Memory B cell (primary cell): ENCODE measurements at regions not wholly inside any gene's neighbourhood (a gene's known extent, or its start where the extent isn't known, plus 50 kb on each side); places are given as distances from the start of the nearest gene placed in this dataset.

Source experiments
- ATAC-seq: fragments of 150-1000 bp; cut with Tn5 transposase; 2 replicates; pipeline ENCODE4 v1.10.0; 2021; ENCODE audit warnings: low read depth, mild to moderate bottlenecking, moderate library complexity
- DNase-seq, 2 donors: peaks; one replicate each; pipeline ENCODE4 v3.0.0; 2022; ENCODE audit warnings: low spot score in 2 of 2
- H3K27ac Mint-ChIP-seq: one replicate; pipeline ENCODE4 v1.8.0; 2022; ENCODE audit warnings: mild to moderate bottlenecking, moderate library complexity, mixed read lengths
- H3K27me3 Mint-ChIP-seq: one replicate; pipeline ENCODE4 v1.8.0; 2022; ENCODE audit warnings: mixed read lengths
- H3K36me3 Mint-ChIP-seq: one replicate; pipeline ENCODE4 v1.8.0; 2022; ENCODE audit warnings: mild to moderate bottlenecking, mixed read lengths
- H3K4me1 Mint-ChIP-seq: one replicate; pipeline ENCODE4 v1.8.0; 2022; ENCODE audit warnings: mixed read lengths
- H3K4me3 Mint-ChIP-seq: one replicate; pipeline ENCODE4 v1.8.0; 2022; ENCODE audit warnings: mild to moderate bottlenecking, moderate library complexity, mixed read lengths
- H3K9me3 Mint-ChIP-seq: one replicate; pipeline ENCODE4 v1.8.0; 2022; ENCODE audit warnings: mixed read lengths

DNA sequence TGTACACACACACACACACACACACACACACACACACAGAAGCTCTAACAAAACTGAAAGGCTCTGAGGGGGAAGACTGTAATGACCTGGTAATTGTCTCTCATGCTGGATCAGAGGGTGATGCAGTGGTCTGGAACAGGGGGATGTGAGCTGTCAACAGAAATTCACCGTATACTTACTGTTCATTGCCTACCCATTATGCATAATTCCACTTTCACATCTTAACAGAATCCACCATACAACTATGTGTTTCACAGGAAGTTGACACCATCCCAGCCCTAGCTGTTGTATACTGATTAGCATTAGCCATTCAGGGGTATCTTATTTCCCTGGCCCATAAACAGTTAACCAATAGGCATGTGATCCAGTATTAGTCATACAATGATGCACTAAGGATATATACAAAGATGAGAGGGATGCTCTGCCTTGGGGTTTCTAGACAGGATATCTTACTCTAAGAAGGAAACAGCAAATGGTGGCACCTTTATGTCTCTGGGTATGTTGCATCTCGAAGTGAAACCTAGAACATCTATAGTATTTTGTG, 396.5 kb upstream of the BRINP1 start:
- H3K4me3 Mint-ChIP-seq = no peak overlapping the region
- H3K27me3 Mint-ChIP-seq = no peaks in the 10 kb centered on the region
- no peaks in the 10 kb centered on the region for H3K9me3 Mint-ChIP-seq
- H3K27ac Mint-ChIP-seq = no peak overlapping the region
- H3K4me1 Mint-ChIP-seq = peaks cover 21% of the 10 kb centered on the region
- ATAC-seq = no peak
- no peak for DNase-seq
- H3K36me3 Mint-ChIP-seq = no peaks in the 10 kb centered on the region

DNA sequence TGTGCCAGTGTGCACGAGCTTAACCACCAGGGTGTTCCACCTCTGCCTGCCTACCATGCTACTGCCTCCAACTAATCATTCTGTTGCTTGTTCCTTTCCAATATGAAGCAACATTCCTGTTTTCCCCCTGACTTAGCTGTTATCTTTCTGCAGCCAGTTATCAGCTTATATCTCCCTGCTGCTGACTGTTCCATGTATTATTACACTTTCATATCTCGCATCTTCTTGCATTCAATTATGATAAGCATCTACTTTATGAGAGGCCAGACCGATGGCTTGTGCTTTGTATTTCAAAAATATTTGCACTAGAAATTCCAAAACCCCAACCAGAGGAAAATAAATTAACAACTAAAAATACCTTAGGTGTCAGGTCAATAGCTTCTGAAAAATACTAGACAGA, 394.0 kb upstream of the BRINP1 start:
- DNase-seq = no peak
- Mint-ChIP-seq H3K9me3 (no peaks in the 10 kb centered on the region), H3K4me1 (peaks cover 21% of the 10 kb centered on the region), H3K4me3 (no peak overlapping the region), H3K27ac (no peak overlapping the region), H3K36me3 (peaks cover 2% of the 10 kb centered on the region), H3K27me3 (peaks cover 3% of the 10 kb centered on the region)
- ATAC-seq = no peak

DNA sequence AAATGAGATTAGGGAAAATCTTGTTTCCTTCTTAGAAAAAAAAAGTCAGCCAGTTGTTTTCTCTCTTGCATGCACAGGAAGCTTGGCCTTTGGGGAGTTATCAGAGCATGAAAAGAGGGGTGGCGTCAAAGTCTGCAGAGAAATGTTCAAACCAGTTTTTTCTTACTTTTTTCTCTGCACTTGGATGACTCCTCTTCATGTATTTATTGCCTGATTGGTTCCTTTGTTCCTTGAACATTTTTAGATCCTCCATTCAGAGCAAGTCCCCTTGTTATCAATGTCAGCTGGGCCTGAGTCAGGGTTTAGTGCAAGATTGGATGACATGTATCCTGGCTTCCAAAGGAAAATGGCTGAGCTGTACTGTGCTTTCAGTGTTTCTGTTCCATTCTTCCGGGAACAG, 392.6 kb upstream of the BRINP1 start:
- Mint-ChIP-seq H3K4me1 (peaks cover 21% of the 10 kb centered on the region), H3K4me3 (peak overlapping the region; percentile 39), H3K36me3 (peaks cover 2% of the 10 kb centered on the region), H3K9me3 (no peaks in the 10 kb centered on the region), H3K27ac (peak overlapping the region; percentile 37), H3K27me3 (peaks cover 3% of the 10 kb centered on the region)
- ATAC-seq (peak; percentile 58), DNase-seq (no peak)

DNA sequence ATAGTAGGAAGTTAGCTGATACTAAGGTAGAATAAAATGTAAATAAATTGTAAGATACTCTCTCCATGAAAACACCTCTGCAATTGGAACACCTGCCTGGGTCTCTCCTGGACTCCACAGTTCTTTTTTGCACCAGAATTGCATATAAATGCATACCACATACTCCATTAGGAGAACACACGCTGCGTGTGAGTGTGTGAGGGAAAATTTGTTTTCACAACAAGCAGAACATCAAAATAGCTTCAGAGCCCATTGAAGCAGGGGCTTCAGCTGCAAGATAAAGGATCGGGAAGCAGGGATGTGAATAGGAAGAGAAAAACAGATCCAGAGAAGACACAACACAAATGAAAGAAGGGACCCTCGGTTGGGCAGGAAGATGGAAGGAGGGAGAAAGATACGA, 389.8 kb upstream of the BRINP1 start:
- H3K4me3 Mint-ChIP-seq = no peak overlapping the region
- H3K27ac Mint-ChIP-seq = no peak overlapping the region
- ATAC-seq (no peak), DNase-seq (no peak)
- H3K36me3 Mint-ChIP-seq = peaks cover 2% of the 10 kb centered on the region
- H3K4me1 Mint-ChIP-seq = peaks cover 15% of the 10 kb centered on the region
- H3K27me3 Mint-ChIP-seq = peaks cover 3% of the 10 kb centered on the region
- H3K9me3 Mint-ChIP-seq = no peaks in the 10 kb centered on the region

DNA sequence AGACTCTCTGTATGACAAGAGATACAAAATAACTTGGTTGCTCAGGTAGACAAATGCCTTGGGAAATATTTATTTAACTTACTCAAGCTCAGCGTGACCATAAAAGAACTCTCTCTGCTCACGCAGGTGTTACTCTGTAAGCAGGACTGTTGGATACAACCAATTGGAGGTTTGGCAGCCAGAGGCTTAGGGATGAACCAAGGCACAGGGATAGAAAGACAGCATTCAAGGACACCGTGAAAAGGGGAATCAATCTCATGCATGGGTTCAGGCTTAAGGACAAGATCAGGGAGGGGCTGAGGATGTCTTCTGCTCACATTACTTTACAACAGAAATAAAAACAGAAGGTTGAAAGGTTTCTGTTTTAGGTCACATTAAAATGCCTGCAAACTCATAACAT, 389.0 kb upstream of the BRINP1 start:
- ATAC-seq = no peak
- H3K4me1 Mint-ChIP-seq = peaks cover 14% of the 10 kb centered on the region
- peaks cover 2% of the 10 kb centered on the region for H3K36me3 Mint-ChIP-seq
- no peak overlapping the region for H3K4me3 Mint-ChIP-seq
- no peak overlapping the region for H3K27ac Mint-ChIP-seq
- H3K9me3 Mint-ChIP-seq = no peaks in the 10 kb centered on the region
- DNase-seq = no peak
- H3K27me3 Mint-ChIP-seq = peaks cover 3% of the 10 kb centered on the region

DNA sequence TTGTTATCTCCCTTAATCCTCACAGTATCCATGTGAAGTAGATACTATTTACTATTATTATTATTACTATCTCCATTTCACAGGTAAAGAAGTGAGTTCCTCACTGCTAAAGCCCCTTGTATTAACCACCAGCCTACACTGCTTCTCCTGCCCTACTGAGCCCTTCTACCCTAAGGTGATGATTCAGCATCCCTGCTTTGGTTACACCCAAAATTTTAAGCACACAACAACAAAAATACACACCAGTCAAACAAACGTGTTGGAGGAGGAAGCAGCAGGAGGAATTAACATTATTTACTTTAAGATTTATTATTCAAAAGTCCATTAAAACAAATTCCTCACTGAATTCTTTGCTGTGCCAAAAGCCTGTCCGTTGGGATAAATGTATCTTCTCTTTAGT, 370.2 kb upstream of the BRINP1 start:
- H3K36me3 Mint-ChIP-seq = peaks cover 2% of the 10 kb centered on the region
- H3K4me3 Mint-ChIP-seq = no peak overlapping the region
- H3K27ac Mint-ChIP-seq = no peak overlapping the region
- no peak for ATAC-seq
- H3K27me3 Mint-ChIP-seq = no peaks in the 10 kb centered on the region
- peaks cover 2% of the 10 kb centered on the region for H3K9me3 Mint-ChIP-seq
- no peak for DNase-seq
- H3K4me1 Mint-ChIP-seq = peaks cover 23% of the 10 kb centered on the region

DNA sequence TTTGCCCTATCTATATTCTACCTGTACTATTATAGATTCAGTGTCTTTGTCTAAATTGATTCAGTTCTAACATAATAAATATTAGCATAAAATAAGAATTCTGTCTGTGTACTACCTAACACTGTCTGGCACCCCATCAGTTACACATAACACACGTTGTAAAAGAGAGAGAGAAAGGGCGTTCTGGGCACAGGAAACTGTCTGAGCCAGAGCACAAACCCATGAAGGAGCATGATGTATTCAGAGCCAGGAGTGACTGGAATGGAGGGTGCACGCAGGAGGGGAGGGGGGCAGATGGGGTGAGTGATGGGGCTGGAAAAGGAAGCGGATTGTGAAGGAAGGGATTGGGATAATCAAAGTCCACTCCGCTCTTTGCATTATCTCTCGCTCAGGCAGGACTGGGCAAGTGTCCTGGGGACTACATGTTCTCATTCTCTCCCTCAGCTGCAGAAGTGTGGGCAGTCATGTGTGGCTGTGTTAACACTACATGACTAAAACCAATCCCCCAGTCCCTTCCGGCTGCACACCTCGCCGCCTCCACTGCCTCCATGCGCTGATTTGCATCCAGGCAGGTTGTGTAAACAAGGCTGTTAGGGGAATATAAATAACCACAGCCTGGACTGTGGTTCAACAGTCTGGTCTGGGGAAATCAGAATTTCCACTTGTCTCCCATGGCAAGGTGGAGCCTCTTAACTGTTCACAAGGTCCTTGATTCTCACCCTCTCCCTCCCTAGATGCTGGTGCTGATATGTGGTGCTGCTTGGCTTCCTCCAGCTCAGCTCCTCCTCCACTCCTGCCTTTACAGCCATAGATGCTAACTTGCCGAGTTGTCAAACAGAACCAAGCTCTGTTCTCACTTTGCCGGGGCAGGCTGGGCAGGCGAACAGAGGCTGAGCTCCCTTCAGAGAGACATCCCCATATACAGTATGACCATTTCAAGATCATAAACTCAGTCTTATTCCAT, 367.5 kb upstream of the BRINP1 start:
- H3K4me1 Mint-ChIP-seq = peaks cover 23% of the 10 kb centered on the region
- peaks cover 2% of the 10 kb centered on the region for H3K36me3 Mint-ChIP-seq
- H3K4me3 Mint-ChIP-seq = peak overlapping the region; percentile 59
- peak overlapping the region; percentile 71 for H3K27ac Mint-ChIP-seq
- H3K9me3 Mint-ChIP-seq = peaks cover 7% of the 10 kb centered on the region
- ATAC-seq = peak; percentile 90
- no peaks in the 10 kb centered on the region for H3K27me3 Mint-ChIP-seq
- peak; percentile 9 to 24 for DNase-seq

DNA sequence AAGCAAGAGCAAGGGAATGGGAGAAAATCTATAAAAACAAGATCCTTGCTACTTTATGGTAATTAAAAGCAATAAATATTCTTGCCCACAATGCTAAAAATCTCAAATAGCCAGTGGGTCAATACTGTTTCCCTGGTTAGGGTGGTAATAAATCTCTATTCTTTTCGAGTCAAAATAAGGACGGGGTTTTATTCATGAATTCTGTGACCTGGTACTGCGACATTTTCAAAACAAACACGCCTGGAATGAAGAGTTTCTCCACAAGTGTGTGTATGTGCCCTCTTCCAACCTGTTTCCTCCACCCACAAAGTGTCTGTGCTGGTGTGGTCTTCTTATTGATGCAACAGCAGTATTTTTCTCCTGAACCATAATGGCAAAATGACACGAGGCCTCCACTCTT, 358.8 kb upstream of the BRINP1 start:
- Mint-ChIP-seq H3K27me3 (peaks cover 19% of the 10 kb centered on the region), H3K4me3 (no peak overlapping the region), H3K4me1 (no peaks in the 10 kb centered on the region), H3K27ac (no peak overlapping the region), H3K36me3 (peaks cover 2% of the 10 kb centered on the region), H3K9me3 (peaks cover 3% of the 10 kb centered on the region)
- DNase-seq (no peak), ATAC-seq (no peak)

DNA sequence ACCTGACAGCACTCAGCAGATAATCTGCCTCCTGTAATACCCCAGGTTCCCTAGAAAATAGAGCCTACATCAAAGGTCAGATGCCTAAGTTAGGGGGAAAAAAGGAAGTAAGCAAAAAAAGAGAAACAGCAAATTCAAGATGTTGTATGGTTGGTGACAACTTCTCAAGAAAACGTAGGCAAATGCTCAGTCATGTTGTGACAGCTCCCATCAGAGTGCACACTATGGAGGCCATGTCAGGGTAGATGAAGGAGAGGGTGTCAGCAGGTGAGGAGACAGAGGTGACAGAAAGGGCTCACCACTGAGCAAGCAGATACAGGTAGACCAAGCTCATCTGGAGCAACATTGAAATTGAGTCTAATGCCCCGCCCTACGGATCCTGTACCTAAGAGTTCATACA, 356.8 kb upstream of the BRINP1 start:
- DNase-seq (no peak), ATAC-seq (no peak)
- H3K9me3 Mint-ChIP-seq = no peaks in the 10 kb centered on the region
- H3K27ac Mint-ChIP-seq = no peak overlapping the region
- no peaks in the 10 kb centered on the region for H3K4me1 Mint-ChIP-seq
- H3K4me3 Mint-ChIP-seq = no peak overlapping the region
- peaks cover 19% of the 10 kb centered on the region for H3K27me3 Mint-ChIP-seq
- no peaks in the 10 kb centered on the region for H3K36me3 Mint-ChIP-seq

DNA sequence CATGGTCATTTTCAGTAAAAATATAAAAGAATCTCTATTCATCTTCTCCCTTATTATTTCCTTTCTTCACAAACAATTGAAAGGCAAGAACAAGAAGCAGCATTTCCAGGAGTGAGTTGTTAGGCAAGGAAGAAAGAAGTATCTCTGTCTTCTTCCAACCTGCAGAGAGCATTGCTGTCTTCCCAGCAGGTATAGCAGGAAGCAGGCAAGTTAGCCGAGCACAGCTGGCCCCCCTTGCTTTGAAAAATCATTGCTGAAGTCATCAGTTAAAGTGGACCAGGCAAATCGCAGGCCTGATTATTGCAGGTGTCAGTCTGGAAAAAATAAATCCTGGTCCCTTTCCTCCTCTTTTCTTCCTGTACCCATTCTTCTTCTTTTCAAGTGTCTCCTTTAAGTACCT, 353.1 kb upstream of the BRINP1 start:
- Mint-ChIP-seq H3K36me3 (no peaks in the 10 kb centered on the region), H3K4me3 (no peak overlapping the region), H3K27me3 (peaks cover 15% of the 10 kb centered on the region), H3K27ac (no peak overlapping the region), H3K9me3 (no peaks in the 10 kb centered on the region), H3K4me1 (no peaks in the 10 kb centered on the region)
- no peak for ATAC-seq
- no peak for DNase-seq

DNA sequence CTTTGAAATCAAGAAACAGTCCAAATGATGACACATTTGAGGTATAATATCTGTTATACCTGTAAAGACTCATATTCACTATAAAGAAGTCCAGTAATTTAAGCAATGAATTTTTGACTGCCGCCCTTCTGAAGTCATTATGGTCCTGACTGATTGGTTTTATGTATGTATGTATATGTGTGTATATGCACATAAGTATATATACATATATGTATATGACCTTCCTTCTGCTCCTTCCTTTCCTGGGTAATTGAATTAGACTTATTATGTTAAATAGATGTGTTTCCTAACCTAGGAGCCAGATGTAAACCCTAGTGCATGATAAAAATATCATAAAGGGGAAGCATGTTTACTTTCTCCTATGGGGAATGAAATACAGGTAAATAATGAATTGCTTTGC, 343.1 kb upstream of the BRINP1 start:
- Mint-ChIP-seq H3K9me3 (peaks cover 2% of the 10 kb centered on the region), H3K36me3 (peaks cover 1% of the 10 kb centered on the region), H3K27me3 (peaks cover 6% of the 10 kb centered on the region), H3K4me3 (no peak overlapping the region), H3K27ac (no peak overlapping the region), H3K4me1 (no peaks in the 10 kb centered on the region)
- no peak for ATAC-seq
- DNase-seq = no peak

DNA sequence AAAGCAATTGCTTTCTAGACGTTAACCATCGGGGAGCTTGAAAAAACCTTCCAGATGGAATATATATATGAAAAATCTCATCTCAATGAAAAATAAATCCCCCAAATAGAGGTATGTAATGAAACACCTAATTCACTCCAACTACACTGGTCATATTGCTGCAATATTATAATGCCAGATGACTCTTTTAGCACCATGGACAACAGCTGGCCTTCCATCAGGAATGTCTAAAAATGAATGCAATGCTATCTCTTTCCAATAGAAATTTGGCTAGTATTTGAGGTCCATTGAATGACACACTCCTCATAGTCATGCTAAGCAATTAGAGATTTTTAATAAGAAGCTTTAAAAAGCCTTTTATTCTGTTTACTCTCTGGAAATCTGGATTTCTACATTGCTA, 340.2 kb upstream of the BRINP1 start:
- Mint-ChIP-seq H3K27ac (no peak overlapping the region), H3K4me3 (no peak overlapping the region), H3K27me3 (peaks cover 3% of the 10 kb centered on the region), H3K4me1 (no peaks in the 10 kb centered on the region), H3K36me3 (peaks cover 1% of the 10 kb centered on the region), H3K9me3 (peaks cover 2% of the 10 kb centered on the region)
- no peak for DNase-seq
- ATAC-seq = no peak

DNA sequence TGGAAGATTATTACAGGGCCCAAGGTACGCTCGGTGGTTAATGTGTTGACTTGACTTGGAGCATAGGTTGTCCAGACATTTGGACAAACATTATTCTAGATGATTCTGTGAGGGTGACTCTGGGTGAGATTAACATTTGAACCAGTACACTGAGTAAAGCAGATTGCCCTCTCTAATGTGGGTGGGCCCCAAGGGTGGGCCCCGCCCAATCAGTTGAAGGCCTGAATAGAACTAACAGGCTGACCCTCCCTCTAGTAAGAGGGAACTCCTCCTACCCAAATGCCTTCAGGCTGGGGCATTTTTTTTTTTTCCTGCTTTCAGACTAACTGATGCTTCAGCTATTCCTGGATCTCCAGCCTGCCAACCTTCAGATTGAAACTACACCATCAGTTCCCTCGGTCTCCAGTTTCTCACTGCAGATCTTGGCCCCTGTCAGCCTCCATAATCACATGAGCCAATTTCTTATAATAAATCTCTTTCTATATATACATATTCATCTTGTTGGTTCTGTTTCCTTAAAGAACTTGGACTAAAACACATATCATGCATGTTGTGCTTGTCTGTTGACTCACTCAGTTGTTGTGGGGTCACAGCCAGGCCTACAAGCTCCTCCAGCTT, 338.1 kb upstream of the BRINP1 start:
- Mint-ChIP-seq H3K36me3 (no peaks in the 10 kb centered on the region), H3K27ac (no peak overlapping the region), H3K27me3 (peaks cover 5% of the 10 kb centered on the region), H3K9me3 (peaks cover 1% of the 10 kb centered on the region), H3K4me1 (no peaks in the 10 kb centered on the region), H3K4me3 (no peak overlapping the region)
- ATAC-seq (no peak), DNase-seq (no peak)

DNA sequence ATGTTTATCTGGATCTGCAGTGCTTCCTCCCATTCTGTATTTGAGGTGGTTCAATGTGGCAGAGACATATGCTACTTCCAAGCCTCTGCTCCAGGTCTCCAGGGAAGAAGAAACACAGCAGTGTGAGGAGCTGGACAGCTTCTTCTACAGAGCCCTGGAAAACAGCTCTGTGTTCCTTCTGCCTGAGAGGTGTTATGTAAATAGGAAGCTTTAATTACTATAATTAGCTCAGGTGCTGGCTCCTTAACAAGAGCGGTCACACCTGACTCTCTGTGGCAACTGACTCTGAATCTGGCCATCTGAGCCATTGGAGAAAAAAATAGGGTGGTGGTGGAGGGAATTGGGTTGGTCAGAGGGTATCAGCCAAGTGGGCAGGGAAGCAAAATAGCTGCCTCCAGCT, 332.4 kb upstream of the BRINP1 start:
- Mint-ChIP-seq H3K9me3 (no peaks in the 10 kb centered on the region), H3K4me1 (no peaks in the 10 kb centered on the region), H3K27ac (no peak overlapping the region), H3K27me3 (peaks cover 5% of the 10 kb centered on the region), H3K4me3 (no peak overlapping the region), H3K36me3 (no peaks in the 10 kb centered on the region)
- ATAC-seq (no peak), DNase-seq (no peak)
